Jurkat, Clone E6-1 (cell line): ENCODE measurements at regions not wholly inside any gene's neighbourhood (a gene's known extent, or its start where the extent isn't known, plus 50 kb on each side); places are given as distances from the start of the nearest gene placed in this dataset.

Experiments used
- DNase-seq: peaks from one replicate; pipeline ENCODE4 v3.0.0-alpha.2; 2011; ENCODE audit warnings: low read depth, low spot score
- H3K4me3 ChIP-seq: 2 replicates; pipeline ENCODE4 v1.5.1; 2011; ENCODE audit warnings: mild to moderate bottlenecking, low read length, control low read depth, moderate library complexity

DNA sequence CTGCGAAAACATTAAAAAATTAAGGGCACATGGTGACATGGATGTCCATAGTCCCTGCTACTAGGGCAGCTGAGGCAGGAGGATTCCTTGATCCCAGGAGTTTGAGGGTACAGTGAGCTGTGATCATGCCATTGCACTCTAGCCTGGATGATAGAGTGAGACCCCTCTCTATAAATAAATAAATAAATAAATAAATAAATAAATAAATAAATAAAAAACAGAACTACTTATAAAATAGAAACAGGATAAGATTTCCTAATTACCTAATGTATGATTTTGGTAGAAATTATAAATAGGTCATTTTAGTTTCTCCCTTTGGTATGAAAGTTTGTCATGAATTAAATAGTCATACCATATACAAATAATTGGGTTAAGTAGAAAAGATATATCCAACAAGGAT is 916.2 kb downstream of the GRIK2 start:
- no peak overlapping the region for H3K4me3 ChIP-seq
- DNase-seq = no peak

DNA sequence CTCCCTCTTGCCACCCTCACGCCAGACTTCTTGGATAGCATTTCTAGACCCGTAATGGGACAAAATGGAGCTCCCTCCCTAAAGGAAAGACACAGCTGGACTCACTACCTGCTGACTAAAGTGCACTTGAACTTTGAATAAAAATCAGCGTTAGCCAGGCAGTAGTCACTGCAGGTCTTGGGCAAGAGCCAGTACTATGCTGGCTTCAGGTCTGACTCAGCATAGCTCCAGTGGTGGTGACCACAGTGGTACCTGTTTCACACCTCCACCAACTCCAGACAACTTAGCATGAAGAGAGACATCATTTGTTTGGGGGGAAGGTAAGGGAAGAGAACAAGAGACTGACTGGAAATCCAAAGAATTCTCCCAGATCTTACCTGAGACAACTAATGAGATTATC is 906.8 kb downstream of the GRIK2 start:
- DNase-seq = no peak
- H3K4me3 ChIP-seq = no peak overlapping the region

DNA sequence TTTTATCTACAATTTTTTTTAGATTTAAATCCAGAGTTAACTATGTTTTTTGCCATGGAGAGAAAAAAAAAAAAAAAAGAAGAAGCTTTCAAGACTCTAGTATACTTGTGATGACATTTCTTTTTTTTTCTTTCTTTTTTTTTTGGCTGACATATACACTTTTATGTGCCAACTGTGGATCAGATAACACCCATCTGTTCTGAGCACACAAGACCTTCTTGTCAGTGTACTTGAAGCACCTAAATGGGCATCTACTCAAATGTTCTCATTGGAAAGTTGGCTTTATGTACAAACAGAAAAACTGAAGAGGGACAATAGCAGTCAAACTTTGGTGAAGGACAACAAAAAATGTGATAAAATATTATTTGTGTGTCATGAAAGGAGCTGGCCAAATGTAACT is 904.5 kb downstream of the GRIK2 start:
- DNase-seq = no peak
- no peak overlapping the region for H3K4me3 ChIP-seq
